Cardiac septum (tissue), 1 donor: ENCODE measurements at regions not wholly inside any gene's neighbourhood (a gene's known extent, or its start where the extent isn't known, plus 50 kb on each side); places are given as distances from the start of the nearest gene placed in this dataset.

Experiments used
- DNase-seq: peaks from one replicate; pipeline ENCODE4 v3.0.0-alpha.2; 2020; ENCODE audit warnings: low spot score
- intact Hi-C: fragments of 100-400 bp; cut with DNase I; formaldehyde crosslinking; loops from one replicate; pipeline ENCODE4 v1.14.0; 2022
- donor health status: DM: no; HTN: no; CAD: no.

GRCh38 chr18:56119681-56120080 is 518.7 kb downstream of the TXNL1 start:
- DNase-seq = no peak
- intact Hi-C loops = loop anchor here (10.0 kb wide), 1 partner anchor 455 kb away; no protein-coding TSS in a partner anchor

GRCh38 chr18:56118422-56118821 is 520.0 kb downstream of the TXNL1 start:
- DNase-seq = no peak
- intact Hi-C loops = loop anchor here (10.0 kb wide), 1 partner anchor 456 kb away; no protein-coding TSS in a partner anchor

GRCh38 chr18:56115071-56116015 is 523.0 kb downstream of the TXNL1 start:
- no peak for DNase-seq
- intact Hi-C loops = loop anchor here (10.0 kb wide), 1 partner anchor 459 kb away; no protein-coding TSS in a partner anchor

GRCh38 chr18:56112984-56113383 is 525.0 kb upstream of the TCF4 start:
- no peak for DNase-seq
- intact Hi-C loops = loop anchor here (10.0 kb wide), 1 partner anchor 462 kb away; no protein-coding TSS in a partner anchor

- no peak for DNase-seq
- intact Hi-C loops = loop anchor here (10.0 kb wide), 1 partner anchor 463 kb away; no protein-coding TSS in a partner anchor
Observed at GRCh38 chr18:56112013-56112749, 524.2 kb upstream of the TCF4 start.

GRCh38 chr18:56109757-56110156 is 521.8 kb upstream of the TCF4 start:
- intact Hi-C loops = loop anchor here (10.0 kb wide), 1 partner anchor 465 kb away; no protein-coding TSS in a partner anchor
- no peak for DNase-seq

GRCh38 chr18:56108478-56109367 is 520.7 kb upstream of the TCF4 start:
- intact Hi-C loops = no loop called here
- no peak for DNase-seq

GRCh38 chr18:56107821-56108477 is 520.0 kb upstream of the TCF4 start:
- intact Hi-C loops = no loop called here

GRCh38 chr18:56100090-56100722 is 512.2 kb upstream of the TCF4 start:
- no peak for DNase-seq
- intact Hi-C loops = no loop called here

More at GRCh38 chr18:56107821-56108477, 520.0 kb upstream of the TCF4 start:
- DNase-seq = no peak

GRCh38 chr18:56097621-56098020 is 509.6 kb upstream of the TCF4 start:
- intact Hi-C loops = no loop called here
- no peak for DNase-seq

- DNase-seq = no peak
- intact Hi-C loops = no loop called here
Observed at GRCh38 chr18:56096861-56097260, 508.9 kb upstream of the TCF4 start.

- no peak for DNase-seq
- intact Hi-C loops = no loop called here
Observed at GRCh38 chr18:56089612-56090258, 501.7 kb upstream of the TCF4 start.

GRCh38 chr18:56086786-56087185 is 498.8 kb upstream of the TCF4 start:
- intact Hi-C loops = no loop called here
- no peak for DNase-seq

GRCh38 chr18:56086176-56086575 is 498.2 kb upstream of the TCF4 start:
- intact Hi-C loops = no loop called here
- no peak for DNase-seq

- intact Hi-C loops = no loop called here
- DNase-seq = no peak
Observed at GRCh38 chr18:56085551-56085950, 497.6 kb upstream of the TCF4 start.

- intact Hi-C loops = loop anchor here (5.0 kb wide), 2 partner anchors 101 to 221 kb away; no protein-coding TSS in a partner anchor
- no peak for DNase-seq
Observed at GRCh38 chr18:56083523-56084287, 495.7 kb upstream of the TCF4 start.

GRCh38 chr18:56083097-56083521 is 495.1 kb upstream of the TCF4 start:
- peak; percentile 78 for DNase-seq
- intact Hi-C loops = loop anchor here (5.0 kb wide), 2 partner anchors 101 to 221 kb away; no protein-coding TSS in a partner anchor
